Subcutaneous abdominal adipose tissue (tissue), 5 donors: ENCODE measurements at regions not wholly inside any gene's neighbourhood (a gene's known extent, or its start where the extent isn't known, plus 50 kb on each side); places are given as distances from the start of the nearest gene placed in this dataset.
"Not testable (repeated sequence)": the region's sequence is repeated elsewhere in the genome, so short reads cannot be mapped to it uniquely, and the experiment has no call there.

Experiments
- H3K27ac ChIP-seq: one replicate; pipeline ENCODE4 v1.7.0; 2013; ENCODE audit warnings: low read depth, mild to moderate bottlenecking, inconsistent platforms, low read length, moderate library complexity
- H3K27me3 ChIP-seq, 5 donors: one replicate each; pipeline ENCODE4 v1.7.0; 2013; ENCODE audit warnings: low read length in 5 of 5, inconsistent platforms in 1 of 5; ENCODE audit not compliant: control insufficient read depth in 5 of 5, insufficient read depth in 4 of 5
- H3K36me3 ChIP-seq, 5 donors: one replicate each; pipeline ENCODE4 v1.7.0; 2013; ENCODE audit warnings: low read length in 5 of 5; ENCODE audit not compliant: control insufficient read depth in 5 of 5, insufficient read depth in 5 of 5
- H3K4me1 ChIP-seq, 5 donors: one replicate each; pipeline ENCODE4 v1.7.0; 2013; ENCODE audit warnings: low read length in 5 of 5, mild to moderate bottlenecking in 3 of 5, moderate library complexity in 1 of 5; ENCODE audit not compliant: control insufficient read depth in 5 of 5, insufficient read depth in 5 of 5
- H3K4me3 ChIP-seq, 5 donors: one replicate each; pipeline ENCODE4 v1.7.0; 2013; ENCODE audit warnings: low read length in 5 of 5, low read depth in 1 of 5
- H3K9ac ChIP-seq, 5 donors: one replicate each; pipeline ENCODE4 v1.7.0; 2013; ENCODE audit warnings: low read length in 5 of 5, mild to moderate bottlenecking in 4 of 5, moderate library complexity in 3 of 5
- H3K9me3 ChIP-seq, 5 donors: one replicate each; pipeline ENCODE4 v1.7.0; 2013; ENCODE audit warnings: low read length in 5 of 5; ENCODE audit not compliant: control insufficient read depth in 5 of 5
- donor health status: healthy.
- donor health status: healthy.
- donor health status: healthy.
- donor health status: healthy.
- donor health status: healthy.

DNA sequence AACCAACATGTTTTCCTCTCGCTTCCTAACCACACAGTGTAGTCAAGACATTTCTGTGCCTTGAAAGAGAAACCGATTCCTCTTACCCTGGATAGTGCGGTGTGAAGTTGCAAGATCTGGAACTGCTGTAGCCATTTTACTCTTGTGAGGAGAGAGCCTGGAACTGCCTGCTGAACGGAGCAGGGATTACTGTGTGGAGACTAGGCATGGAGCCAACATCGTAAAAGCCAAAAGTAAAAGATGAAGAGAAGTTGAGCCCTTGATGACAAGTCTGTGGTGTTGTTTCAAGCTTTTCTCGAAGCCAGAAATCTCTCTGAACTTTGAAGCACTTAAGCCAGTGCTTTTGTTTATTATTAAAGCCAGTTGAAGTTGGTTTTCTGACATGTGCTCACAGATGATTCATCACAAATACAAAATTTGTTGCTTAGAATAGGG lies 110.1 kb upstream of the GRIN3A start:
- peak overlapping the region in 1 of 5 donors; percentile 43 for H3K4me3 ChIP-seq
- no peak overlapping the region for H3K27ac ChIP-seq
- peak overlapping the region in 1 of 5 donors; percentile 44 for H3K9ac ChIP-seq
- peaks cover 0 to 8% (median 6%) of the 10 kb centered on the region in 5 donors for H3K4me1 ChIP-seq
- no peaks in the 10 kb centered on the region for H3K36me3 ChIP-seq
- H3K27me3 ChIP-seq = no peaks in the 10 kb centered on the region
- H3K9me3 ChIP-seq = no peaks in the 10 kb centered on the region

DNA sequence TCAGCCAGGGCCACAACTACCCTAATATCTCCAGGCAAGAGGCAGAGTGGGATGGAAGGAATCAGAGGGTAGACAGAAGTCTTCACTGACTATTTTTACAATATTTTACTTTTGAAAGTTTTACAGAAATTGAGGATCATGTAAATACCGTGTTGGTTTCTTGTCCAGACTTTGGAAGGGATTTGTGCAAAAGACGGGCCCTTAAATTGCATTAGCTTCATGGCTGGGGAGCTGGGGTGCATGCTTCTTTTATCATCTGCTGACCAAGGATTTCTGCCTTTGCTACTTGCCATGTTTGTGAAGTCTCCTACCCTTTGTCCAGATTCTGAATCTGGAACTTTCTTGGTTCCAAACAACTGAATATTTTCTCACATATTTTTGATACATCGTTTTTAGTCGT lies 107.7 kb upstream of the GRIN3A start:
- Histone ChIP-seq H3K9ac (no peak overlapping the region), H3K9me3 (no peaks in the 10 kb centered on the region), H3K4me1 (peaks cover 0 to 8% (median 6%) of the 10 kb centered on the region in 5 donors), H3K27ac (no peak overlapping the region), H3K27me3 (no peaks in the 10 kb centered on the region), H3K36me3 (no peaks in the 10 kb centered on the region), H3K4me3 (no peak overlapping the region)

DNA sequence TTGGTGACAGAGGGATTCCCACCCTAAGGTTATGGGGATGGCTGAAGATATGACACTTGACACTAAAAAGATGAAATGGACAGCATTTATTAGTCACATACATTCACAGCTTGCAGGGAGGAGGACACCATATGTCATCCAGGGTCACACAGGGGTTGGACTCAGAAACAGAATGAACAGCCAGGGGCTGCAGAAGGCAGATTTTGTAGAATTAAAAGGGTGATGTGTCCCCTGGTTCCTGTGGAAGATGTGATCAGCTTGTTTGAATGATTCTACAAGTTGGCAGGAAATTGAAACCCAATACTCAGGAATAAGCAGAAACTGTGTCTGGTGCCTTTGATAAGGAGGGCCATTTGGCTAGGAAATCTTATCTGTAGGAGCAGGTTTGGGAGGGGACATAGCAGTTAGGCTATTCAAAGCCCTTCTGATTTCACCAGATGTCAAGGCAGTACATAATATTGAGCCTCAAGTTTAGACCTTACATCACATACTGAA lies 102.3 kb upstream of the GRIN3A start:
- Histone ChIP-seq H3K9ac (no peak overlapping the region), H3K9me3 (no peaks in the 10 kb centered on the region), H3K4me1 (no peaks in the 10 kb centered on the region), H3K36me3 (no peaks in the 10 kb centered on the region), H3K27me3 (no peaks in the 10 kb centered on the region), H3K27ac (no peak overlapping the region), H3K4me3 (no peak overlapping the region)

DNA sequence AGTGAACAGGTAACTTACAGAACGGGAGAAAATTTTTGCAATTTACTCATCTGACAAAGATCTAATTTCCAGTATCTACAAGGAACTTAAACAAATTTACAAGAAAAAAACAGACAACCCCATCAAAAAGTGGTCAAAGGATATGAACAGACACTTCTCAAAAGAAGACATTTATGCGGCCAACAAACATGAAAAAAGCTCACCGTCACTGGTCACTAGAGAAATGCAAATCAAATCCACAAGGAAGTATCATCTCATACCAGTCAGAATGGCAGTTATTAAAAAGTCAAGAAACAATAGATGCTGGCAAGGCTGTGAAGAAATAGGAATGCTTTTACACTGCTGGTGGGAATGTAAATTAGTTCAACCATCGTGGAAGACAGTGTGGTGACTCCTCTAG lies 100.5 kb upstream of the GRIN3A start:
- not testable (repeated sequence) for H3K9me3 ChIP-seq, H3K36me3 ChIP-seq, H3K27me3 ChIP-seq, H3K27ac ChIP-seq, H3K9ac ChIP-seq, H3K4me1 ChIP-seq, H3K4me3 ChIP-seq

DNA sequence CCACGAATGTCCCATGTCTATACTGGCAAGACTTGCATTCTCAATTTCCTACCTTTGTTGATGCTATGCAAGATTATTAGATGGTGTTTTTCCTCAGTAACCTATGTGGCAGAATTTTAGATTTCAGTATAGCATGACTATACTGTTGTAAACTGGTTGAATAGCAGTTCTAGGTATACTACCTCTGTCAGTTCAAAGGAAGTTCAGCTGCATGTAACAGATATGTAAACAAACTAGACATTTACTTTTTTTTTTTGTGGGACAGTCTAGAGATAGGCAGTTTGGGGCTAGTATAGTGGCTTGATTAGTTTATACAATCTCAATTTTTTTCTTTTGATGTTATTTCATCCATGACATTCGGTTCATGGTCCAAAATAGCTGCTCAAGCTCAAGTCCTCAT lies 97.6 kb upstream of the GRIN3A start:
- Histone ChIP-seq H3K27me3 (no peaks in the 10 kb centered on the region), H3K4me1 (no peaks in the 10 kb centered on the region), H3K4me3 (no peak overlapping the region), H3K9ac (no peak overlapping the region), H3K9me3 (no peaks in the 10 kb centered on the region), H3K36me3 (no peaks in the 10 kb centered on the region), H3K27ac (no peak overlapping the region)

DNA sequence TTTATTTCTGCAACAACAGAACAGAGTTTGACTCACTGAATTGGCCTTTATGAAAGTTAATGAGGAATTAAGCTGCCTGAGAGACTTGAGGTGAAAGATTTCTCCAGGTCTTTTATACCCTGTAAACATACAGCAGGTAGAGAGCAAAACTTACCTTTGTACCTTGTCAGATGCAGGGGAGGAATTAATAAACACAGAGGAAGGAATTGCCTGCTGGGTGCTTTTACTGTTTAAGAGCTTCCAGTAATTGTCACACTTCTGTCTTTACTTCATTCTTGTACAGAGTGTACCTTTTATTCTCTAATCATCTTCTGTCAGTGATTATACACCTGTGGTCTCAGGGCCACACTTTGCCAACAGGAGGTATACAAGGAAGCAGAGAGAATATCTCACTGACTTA lies 94.0 kb upstream of the GRIN3A start:
- Histone ChIP-seq H3K4me3 (no peak overlapping the region), H3K9ac (no peak overlapping the region), H3K27ac (no peak overlapping the region), H3K27me3 (no peaks in the 10 kb centered on the region), H3K4me1 (no peaks in the 10 kb centered on the region), H3K9me3 (no peaks in the 10 kb centered on the region), H3K36me3 (no peaks in the 10 kb centered on the region)

DNA sequence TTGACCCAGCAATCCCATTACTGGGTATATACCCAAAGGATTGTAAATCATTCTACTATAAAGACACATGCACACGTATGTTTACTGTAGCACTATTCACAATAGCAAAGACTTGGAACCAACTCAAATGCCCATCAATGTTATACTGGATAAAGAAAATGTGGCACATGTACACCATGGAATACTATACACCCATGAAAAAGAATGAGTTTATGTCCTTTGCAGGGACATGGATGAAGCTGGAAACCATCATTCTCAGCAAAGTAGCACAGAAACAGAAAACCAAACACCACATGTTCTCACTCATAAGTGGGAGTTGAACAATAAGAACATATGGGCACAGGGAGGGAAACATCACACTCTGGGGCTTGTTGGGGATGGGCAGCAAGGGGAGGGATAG lies 83.0 kb upstream of the GRIN3A start:
- not testable (repeated sequence) for H3K27me3 ChIP-seq, H3K4me1 ChIP-seq, H3K27ac ChIP-seq, H3K36me3 ChIP-seq, H3K4me3 ChIP-seq, H3K9ac ChIP-seq, H3K9me3 ChIP-seq

DNA sequence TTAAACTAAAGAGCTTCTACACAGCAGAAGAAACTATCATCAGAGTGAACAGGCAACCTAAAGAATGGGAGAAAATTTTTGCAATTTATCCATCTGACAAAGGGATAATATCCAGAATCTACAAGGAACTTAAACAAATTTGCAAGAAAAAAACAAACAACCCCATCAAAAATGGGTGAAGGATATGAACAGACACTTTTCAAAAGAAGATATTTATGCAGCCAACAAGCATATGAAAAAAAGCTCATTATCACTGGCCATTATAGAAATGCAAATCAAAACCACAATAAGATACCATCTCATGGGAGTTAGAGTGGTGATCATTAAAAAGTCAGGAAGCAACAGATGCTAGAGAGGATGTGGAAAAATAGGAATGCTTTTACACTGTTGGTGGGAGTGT lies 82.5 kb upstream of the GRIN3A start:
- not testable (repeated sequence) for H3K9ac ChIP-seq, H3K9me3 ChIP-seq, H3K27me3 ChIP-seq, H3K36me3 ChIP-seq, H3K27ac ChIP-seq, H3K4me3 ChIP-seq, H3K4me1 ChIP-seq

DNA sequence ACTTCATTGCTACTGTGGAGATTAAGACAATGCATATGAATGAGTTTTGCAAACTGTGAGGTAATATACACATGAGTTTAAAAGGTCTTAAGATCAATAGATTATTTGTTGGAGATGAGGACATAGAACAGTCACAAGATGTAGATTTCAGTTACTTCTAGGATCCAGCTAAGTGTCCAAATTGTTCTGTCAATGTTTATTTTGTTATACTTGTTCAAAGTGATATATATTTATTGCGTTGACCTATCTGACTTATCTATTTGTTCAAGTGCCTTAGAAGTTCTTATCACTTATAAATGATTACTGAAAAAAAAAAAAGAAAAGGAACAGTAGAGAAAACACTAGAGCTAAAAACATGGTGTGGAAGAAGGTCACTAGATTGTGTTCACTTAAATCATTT lies 75.6 kb upstream of the GRIN3A start:
- no peak overlapping the region for H3K9ac ChIP-seq
- no peaks in the 10 kb centered on the region for H3K4me1 ChIP-seq
- no peaks in the 10 kb centered on the region for H3K27me3 ChIP-seq
- H3K4me3 ChIP-seq = no peak overlapping the region
- H3K36me3 ChIP-seq = no peaks in the 10 kb centered on the region
- H3K27ac ChIP-seq = no peak overlapping the region
- H3K9me3 ChIP-seq = peaks cover 0 to 3% (median 0%) of the 10 kb centered on the region in 5 donors

DNA sequence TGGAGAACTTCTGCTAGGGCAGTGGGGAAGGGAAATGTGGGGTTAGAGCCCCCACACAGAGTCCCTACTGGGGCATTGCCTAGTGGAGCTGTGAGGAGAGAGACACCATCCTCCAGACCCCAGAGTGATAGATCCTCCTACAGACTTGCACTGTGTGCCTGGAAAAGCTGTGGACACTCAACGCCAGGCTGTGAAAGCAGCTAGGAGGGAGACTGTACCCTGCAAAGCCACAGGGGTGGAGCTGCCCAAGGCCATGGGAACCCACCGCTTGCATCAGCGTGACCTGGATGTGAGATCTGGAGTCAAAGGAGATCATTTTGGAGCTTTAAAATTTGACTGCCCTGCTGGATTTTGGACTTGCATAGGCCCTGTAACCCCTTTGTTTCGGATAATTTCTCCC lies 69.4 kb upstream of the GRIN3A start:
- not testable (repeated sequence) for H3K9ac ChIP-seq, H3K27me3 ChIP-seq, H3K9me3 ChIP-seq, H3K4me1 ChIP-seq, H3K27ac ChIP-seq, H3K36me3 ChIP-seq, H3K4me3 ChIP-seq

DNA sequence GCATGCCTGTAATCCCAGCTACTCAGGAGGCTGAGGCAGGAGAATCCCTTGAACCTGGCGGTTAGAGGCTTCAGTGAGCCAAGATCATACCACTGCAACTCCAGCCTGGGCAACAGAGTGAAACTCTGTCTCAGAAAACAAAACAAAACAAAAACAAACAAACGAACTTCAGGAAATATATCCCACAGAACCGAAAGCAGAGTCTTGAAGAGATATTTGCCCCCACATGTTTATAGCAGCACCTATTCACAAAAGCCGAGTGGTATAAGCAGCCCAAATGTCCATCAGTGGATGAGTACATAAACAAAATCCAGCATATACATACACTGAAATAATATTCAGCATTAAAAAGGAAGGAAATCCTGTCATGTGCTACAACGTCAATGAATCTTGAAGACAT lies 57.6 kb upstream of the GRIN3A start:
- no peaks in the 10 kb centered on the region for H3K27me3 ChIP-seq
- no peak overlapping the region for H3K4me3 ChIP-seq
- H3K27ac ChIP-seq = no peak overlapping the region
- H3K9ac ChIP-seq = no peak overlapping the region
- H3K9me3 ChIP-seq = no peaks in the 10 kb centered on the region
- H3K4me1 ChIP-seq = peaks cover 0 to 4% (median 0%) of the 10 kb centered on the region in 5 donors
- H3K36me3 ChIP-seq = no peaks in the 10 kb centered on the region
